Karpas-422 (cell line): ENCODE measurements at regions not wholly inside any gene's neighbourhood (a gene's known extent, or its start where the extent isn't known, plus 50 kb on each side); places are given as distances from the start of the nearest gene placed in this dataset.
"Not testable (repeated sequence)": the region's sequence is repeated elsewhere in the genome, so short reads cannot be mapped to it uniquely, and the experiment has no call there.

Experiments used
- DNase-seq: peaks from one replicate; pipeline ENCODE4 v3.0.0-alpha.2; 2015
- H2AFZ ChIP-seq: fragments of 200-600 bp; sonication (generic); 2 replicates; pipeline ENCODE4 v1.6.1; 2014; ENCODE audit warnings: antibody characterized with exemption, low read length, mixed read lengths
- H3K27ac ChIP-seq: fragments of 200-600 bp; sonication (generic); 2 replicates; pipeline ENCODE4 v1.5.1; 2014; ENCODE audit warnings: mild to moderate bottlenecking, low read length, moderate library complexity
- H3K27me3 ChIP-seq: fragments of 200-600 bp; sonication (generic); 2 replicates; pipeline ENCODE4 v1.6.1; 2014; ENCODE audit warnings: low read length, mixed read lengths
- H3K36me3 ChIP-seq: fragments of 200-600 bp; sonication (generic); 2 replicates; pipeline ENCODE4 v1.6.1; 2014; ENCODE audit warnings: low read length, mixed read lengths; ENCODE audit not compliant: insufficient read depth
- H3K4me1 ChIP-seq: fragments of 200-600 bp; sonication (generic); 2 replicates; pipeline ENCODE4 v1.6.1; 2014; ENCODE audit warnings: mild to moderate bottlenecking, low read length, mixed read lengths
- H3K4me2 ChIP-seq: fragments of 200-600 bp; sonication (generic); 2 replicates; pipeline ENCODE4 v1.6.1; 2014; ENCODE audit warnings: low read length, low read depth, mild to moderate bottlenecking; ENCODE audit not compliant: poor library complexity, severe bottlenecking
- H3K4me3 ChIP-seq: fragments of 200-600 bp; sonication (generic); 2 replicates; pipeline ENCODE4 v1.5.1; 2014; ENCODE audit warnings: mild to moderate bottlenecking, antibody characterized with exemption, low read length, mixed read lengths
- H3K79me2 ChIP-seq: fragments of 200-600 bp; sonication (generic); 2 replicates; pipeline ENCODE4 v1.6.1; 2014; ENCODE audit warnings: mild to moderate bottlenecking, low read length, mixed read lengths
- H3K9ac ChIP-seq: fragments of 200-600 bp; sonication (generic); 2 replicates; pipeline ENCODE4 v1.6.0; 2014; ENCODE audit warnings: low read length
- H3K9me2 ChIP-seq: fragments of 200-600 bp; sonication (generic), shearing (Covaris generic); replicated peaks from 2 replicates; pipeline ENCODE4 v1.6.0; 2014; ENCODE audit warnings: mild to moderate bottlenecking, low read length, moderate library complexity; ENCODE audit not compliant: insufficient read depth
- H3K9me3 ChIP-seq: fragments of 300-700, 200-600 bp; sonication (generic); 2 replicates; pipeline ENCODE4 v1.6.1; 2014; ENCODE audit warnings: low read length, mixed read lengths
- H4K20me1 ChIP-seq: fragments of 200-600 bp; sonication (generic); 2 replicates; pipeline ENCODE4 v1.6.1; 2014; ENCODE audit warnings: mild to moderate bottlenecking, antibody characterized with exemption, low read length, low read depth; ENCODE audit not compliant: insufficient read depth

GRCh38 chr10:34889004-34889869, 74.1 kb upstream of the PARD3 start:
- Histone ChIP-seq H3K4me1 (no peaks in the 10 kb centered on the region), H3K27me3 (no peaks in the 10 kb centered on the region), H3K9me3 (no peaks in the 10 kb centered on the region), H3K9me2 (no peaks in the 10 kb centered on the region), H2AFZ (no peak overlapping the region), H3K36me3 (no peaks in the 10 kb centered on the region), H3K4me2 (no peak overlapping the region), H3K9ac (no peak overlapping the region), H3K27ac (no peak overlapping the region), H3K4me3 (no peak overlapping the region), H4K20me1 (no peaks in the 10 kb centered on the region), H3K79me2 (no peaks in the 10 kb centered on the region)
- no peak for DNase-seq

- Histone ChIP-seq H2AFZ (no peak overlapping the region), H4K20me1 (no peaks in the 10 kb centered on the region), H3K9me2 (no peaks in the 10 kb centered on the region)
Observed at GRCh38 chr10:34886906-34887642, 72.0 kb upstream of the PARD3 start.

GRCh38 chr10:34885898-34886297, 70.8 kb upstream of the PARD3 start:
- Histone ChIP-seq H3K27me3 (no peaks in the 10 kb centered on the region), H2AFZ (no peak overlapping the region), H3K4me1 (no peaks in the 10 kb centered on the region), H3K79me2 (no peaks in the 10 kb centered on the region), H3K9ac (no peak overlapping the region), H3K4me2 (no peak overlapping the region), H4K20me1 (no peaks in the 10 kb centered on the region), H3K9me3 (no peaks in the 10 kb centered on the region), H3K9me2 (no peaks in the 10 kb centered on the region), H3K4me3 (no peak overlapping the region), H3K36me3 (no peaks in the 10 kb centered on the region), H3K27ac (no peak overlapping the region)
- DNase-seq, result no peak

More at GRCh38 chr10:34886906-34887642, 72.0 kb upstream of the PARD3 start:
- Histone ChIP-seq H3K27ac (no peak overlapping the region), H3K36me3 (no peaks in the 10 kb centered on the region), H3K9me3 (no peaks in the 10 kb centered on the region), H3K79me2 (no peaks in the 10 kb centered on the region), H3K9ac (no peak overlapping the region), H3K27me3 (no peaks in the 10 kb centered on the region), H3K4me3 (no peak overlapping the region), H3K4me2 (no peak overlapping the region), H3K4me1 (no peaks in the 10 kb centered on the region)
- no peak for DNase-seq

GRCh38 chr10:34885011-34885410, 69.9 kb upstream of the PARD3 start:
- Histone ChIP-seq H3K27me3 (no peaks in the 10 kb centered on the region), H3K4me3 (no peak overlapping the region), H3K4me1 (no peaks in the 10 kb centered on the region), H3K27ac (no peak overlapping the region), H4K20me1 (no peaks in the 10 kb centered on the region), H3K9me3 (no peaks in the 10 kb centered on the region), H2AFZ (no peak overlapping the region), H3K79me2 (no peaks in the 10 kb centered on the region), H3K36me3 (no peaks in the 10 kb centered on the region), H3K4me2 (no peak overlapping the region), H3K9me2 (no peaks in the 10 kb centered on the region), H3K9ac (no peak overlapping the region)
- no peak for DNase-seq

GRCh38 chr10:34884272-34884952, 69.3 kb upstream of the PARD3 start:
- no peaks in the 10 kb centered on the region for H3K9me2 ChIP-seq
- no peak overlapping the region for H3K9ac ChIP-seq
- no peak overlapping the region for H3K4me2 ChIP-seq
- H3K4me3 ChIP-seq, result no peak overlapping the region
- no peaks in the 10 kb centered on the region for H3K36me3 ChIP-seq
- H3K79me2 ChIP-seq, result no peaks in the 10 kb centered on the region
- H3K4me1 ChIP-seq, result no peaks in the 10 kb centered on the region
- no peaks in the 10 kb centered on the region for H4K20me1 ChIP-seq
- DNase-seq, result no peak
- no peaks in the 10 kb centered on the region for H3K9me3 ChIP-seq
- H3K27me3 ChIP-seq, result no peaks in the 10 kb centered on the region
- no peak overlapping the region for H2AFZ ChIP-seq
- H3K27ac ChIP-seq, result no peak overlapping the region

GRCh38 chr10:34880817-34881216, 65.7 kb upstream of the PARD3 start:
- H3K79me2 ChIP-seq, result no peaks in the 10 kb centered on the region
- H3K9me2 ChIP-seq, result no peaks in the 10 kb centered on the region
- no peaks in the 10 kb centered on the region for H3K36me3 ChIP-seq

GRCh38 chr10:34878651-34879050, 63.6 kb upstream of the PARD3 start:
- not testable (repeated sequence) for H3K27me3 ChIP-seq, H3K36me3 ChIP-seq, H3K9me2 ChIP-seq, DNase-seq, H2AFZ ChIP-seq, H3K27ac ChIP-seq, H3K4me2 ChIP-seq, H3K9me3 ChIP-seq, H3K4me3 ChIP-seq, H3K9ac ChIP-seq, H3K4me1 ChIP-seq, H4K20me1 ChIP-seq, H3K79me2 ChIP-seq

More at GRCh38 chr10:34880817-34881216, 65.7 kb upstream of the PARD3 start:
- Histone ChIP-seq H3K9ac (no peak overlapping the region), H2AFZ (no peak overlapping the region), H3K4me3 (no peak overlapping the region), H3K4me1 (no peaks in the 10 kb centered on the region), H3K4me2 (no peak overlapping the region), H3K27ac (no peak overlapping the region), H3K9me3 (no peaks in the 10 kb centered on the region), H3K27me3 (no peaks in the 10 kb centered on the region), H4K20me1 (no peaks in the 10 kb centered on the region)
- no peak for DNase-seq

- H3K9ac ChIP-seq, result no peak overlapping the region
- no peaks in the 10 kb centered on the region for H3K9me2 ChIP-seq
- H2AFZ ChIP-seq, result no peak overlapping the region
- no peaks in the 10 kb centered on the region for H3K9me3 ChIP-seq
- H3K79me2 ChIP-seq, result no peaks in the 10 kb centered on the region
- H4K20me1 ChIP-seq, result no peaks in the 10 kb centered on the region
- no peak overlapping the region for H3K27ac ChIP-seq
- no peak overlapping the region for H3K4me2 ChIP-seq
- no peak overlapping the region for H3K4me3 ChIP-seq
- no peaks in the 10 kb centered on the region for H3K36me3 ChIP-seq
- no peaks in the 10 kb centered on the region for H3K27me3 ChIP-seq
- H3K4me1 ChIP-seq, result no peaks in the 10 kb centered on the region
- DNase-seq, result no peak
Observed at GRCh38 chr10:34875061-34875460, 60.0 kb upstream of the PARD3 start.
